HT1080 (cell line): ENCODE measurements at regions not wholly inside any gene's neighbourhood (a gene's known extent, or its start where the extent isn't known, plus 50 kb on each side); places are given as distances from the start of the nearest gene placed in this dataset.

Experiments used
- DNase-seq: peaks from one replicate; pipeline ENCODE4 v3.0.0-alpha.2; 2015; ENCODE audit warnings: low read depth

DNA sequence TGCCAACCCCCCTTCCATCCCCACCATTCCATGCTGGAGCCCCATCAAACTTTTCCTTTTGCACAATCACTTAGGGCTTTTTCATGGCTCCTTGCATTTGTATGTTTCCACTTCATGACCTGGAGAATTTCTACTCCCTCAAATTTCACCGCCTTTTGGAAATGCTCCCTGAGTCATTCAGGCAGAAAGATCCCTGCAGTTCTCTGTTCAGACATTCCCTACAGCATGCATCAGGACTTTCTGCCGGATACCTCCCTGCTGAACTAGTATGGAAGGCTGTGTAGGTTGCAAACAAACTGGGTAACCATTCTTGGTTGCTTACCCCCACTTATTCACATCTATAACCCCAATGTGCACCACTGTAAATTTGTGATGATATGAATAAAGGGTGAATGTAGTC, 389.6 kb upstream of the CELF4 start:
- DNase-seq, result no peak

DNA sequence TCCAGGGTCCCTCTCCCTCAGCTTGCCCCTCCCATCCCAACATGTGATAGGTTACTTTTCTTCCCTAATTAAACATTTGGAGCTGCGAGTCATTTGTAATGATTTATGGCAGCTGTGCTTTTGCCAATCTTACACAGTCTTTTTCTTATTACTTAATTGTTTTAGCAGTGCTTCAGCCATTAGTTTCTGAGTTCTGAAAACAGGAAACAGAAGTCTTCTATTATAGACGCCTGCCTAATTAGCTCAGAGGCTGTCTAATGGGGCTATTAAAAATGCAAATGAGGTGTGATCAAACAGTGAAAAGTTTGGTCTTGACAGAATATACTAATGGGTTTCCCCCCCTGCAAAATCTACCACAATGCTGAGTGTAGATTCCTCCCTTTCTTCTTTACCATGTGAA, 388.3 kb upstream of the CELF4 start:
- DNase-seq, result no peak

DNA sequence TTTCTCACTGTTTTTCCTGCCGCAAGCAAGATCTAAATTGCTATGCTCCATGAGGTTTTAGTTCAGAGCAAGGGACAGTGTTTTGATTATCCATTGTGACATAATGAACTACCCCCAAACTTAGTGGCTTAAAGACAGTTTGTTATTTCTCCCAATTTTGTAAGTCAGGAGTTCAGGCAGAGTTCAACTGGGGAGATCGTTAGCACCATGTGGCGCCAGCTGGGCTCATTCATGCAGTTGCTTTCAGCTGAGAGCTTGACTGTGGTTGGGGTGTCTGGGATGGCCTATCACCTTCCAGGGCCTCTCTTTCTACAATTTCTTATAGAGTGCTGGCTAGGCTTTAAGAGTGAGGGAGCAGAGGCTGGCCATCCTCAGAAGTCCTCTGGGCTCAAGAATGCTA, 382.9 kb upstream of the CELF4 start:
- no peak for DNase-seq

DNA sequence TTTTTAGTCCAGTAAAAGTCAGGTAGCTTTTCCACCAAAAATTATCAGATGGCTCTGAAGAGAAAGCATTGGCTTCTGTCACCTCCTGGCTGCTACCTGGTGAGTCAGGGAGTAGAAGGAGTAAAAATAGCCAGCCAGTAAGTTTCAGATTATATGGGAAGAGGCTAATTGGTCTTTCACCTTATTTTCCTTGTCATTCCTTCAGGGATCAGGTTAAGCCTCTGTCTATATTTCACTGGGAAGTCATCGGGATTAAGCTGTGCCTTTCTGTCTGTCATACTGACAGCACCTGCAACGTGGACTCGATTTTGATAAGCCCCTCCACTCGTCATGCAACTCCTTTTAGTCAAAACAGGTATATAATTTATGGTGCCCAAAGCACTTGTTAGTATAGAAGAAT, 380.7 kb upstream of the CELF4 start:
- DNase-seq, result no peak

DNA sequence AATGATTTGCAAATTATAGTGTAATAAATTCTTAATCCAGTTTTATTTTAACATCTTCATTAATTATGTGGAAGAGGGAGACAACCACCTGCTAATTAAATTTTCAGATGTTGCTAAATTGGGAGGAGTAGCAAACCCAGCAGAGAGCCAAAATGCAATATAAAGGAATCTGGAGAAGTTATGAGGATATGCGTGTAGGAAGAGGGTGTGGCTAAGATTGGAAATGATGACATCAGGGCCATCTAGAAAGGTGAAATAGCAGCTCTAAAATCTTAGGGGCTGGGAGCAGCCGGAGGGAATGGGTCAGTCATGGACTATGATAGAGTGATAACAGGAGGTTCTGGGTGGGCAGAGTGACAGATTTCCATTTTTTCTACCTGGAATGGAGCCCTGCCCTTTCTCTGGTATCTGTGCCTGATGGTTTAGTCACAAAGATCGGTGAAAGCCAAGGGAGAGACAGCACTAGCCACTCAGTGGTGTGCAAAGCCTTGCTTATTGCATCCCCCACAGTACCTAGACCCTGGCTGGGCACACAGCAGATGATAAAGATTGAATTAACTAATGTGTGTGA, 379.2 kb upstream of the CELF4 start:
- DNase-seq, result no peak

DNA sequence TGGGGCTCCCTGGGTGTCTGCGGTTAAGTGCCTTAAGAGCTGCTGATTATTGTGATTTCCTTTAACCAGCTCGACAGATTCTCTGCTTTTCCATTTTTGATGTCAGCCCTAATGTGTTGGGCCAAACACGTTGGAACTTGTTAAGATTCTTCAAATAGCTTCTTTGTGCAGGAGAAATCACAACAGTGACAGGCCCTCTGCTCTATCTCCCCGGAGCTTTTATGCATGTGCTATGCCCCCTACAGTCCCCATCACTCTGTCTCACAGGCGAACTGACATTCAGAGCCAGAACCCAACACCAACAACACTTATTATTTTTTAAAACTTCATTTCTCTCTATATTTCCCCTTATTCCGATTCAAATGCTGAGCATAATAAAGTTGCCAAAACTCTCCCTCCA, 371.7 kb upstream of the CELF4 start:
- no peak for DNase-seq

DNA sequence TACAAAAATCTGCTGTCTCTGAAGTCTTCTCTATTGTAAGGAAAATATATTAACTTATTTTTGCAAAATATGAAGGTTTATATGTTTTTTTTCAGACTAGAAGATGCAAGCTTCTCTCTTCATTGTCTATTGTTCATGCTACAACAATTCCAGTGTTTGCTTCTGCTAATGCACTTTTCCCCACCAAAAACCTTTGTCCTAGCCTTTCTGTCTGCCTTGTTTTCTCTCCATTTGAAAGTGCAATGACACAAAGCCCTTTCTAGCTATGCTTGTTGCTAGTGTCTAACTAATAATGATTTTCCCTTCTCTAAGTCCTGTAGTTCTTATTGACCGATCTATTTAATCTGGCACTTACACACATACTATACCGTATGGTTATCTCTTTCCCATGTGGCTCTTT, 369.5 kb upstream of the CELF4 start:
- DNase-seq, result no peak

DNA sequence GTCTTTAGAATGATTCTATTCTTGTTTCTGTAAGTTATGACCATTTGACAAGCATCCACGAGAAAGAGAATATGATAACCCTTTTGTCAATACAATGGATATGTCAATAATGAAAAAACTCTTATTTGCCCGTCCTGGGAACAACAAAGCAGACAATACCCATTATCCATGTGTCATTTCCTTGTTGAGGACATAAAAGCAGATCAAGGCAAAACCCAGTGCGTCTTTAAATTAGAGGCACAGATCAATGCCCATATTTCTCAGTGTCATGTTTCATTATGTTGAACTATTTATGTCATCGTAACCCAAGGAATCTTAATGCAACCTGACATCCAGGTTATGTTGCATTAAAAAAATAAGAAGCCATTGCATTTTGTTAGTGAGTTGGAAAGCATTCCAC, 365.0 kb upstream of the CELF4 start:
- no peak for DNase-seq

DNA sequence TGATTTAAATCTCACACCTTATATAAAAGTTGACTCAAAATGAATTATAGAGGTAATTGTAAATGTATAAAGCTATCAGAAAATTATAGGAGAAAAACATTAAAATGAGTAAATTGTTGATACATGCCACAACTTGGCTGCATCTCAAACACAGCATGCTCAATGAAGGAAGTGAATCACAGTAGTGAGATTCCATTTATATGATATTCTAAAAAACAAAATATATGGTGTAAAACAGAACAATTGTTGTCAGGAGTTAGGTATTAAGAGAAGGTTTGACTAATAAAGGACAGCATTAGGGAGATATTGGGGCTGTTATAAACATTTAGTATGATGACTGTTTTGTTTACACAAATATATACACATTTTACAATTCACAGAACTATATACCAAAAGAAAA, 356.6 kb upstream of the CELF4 start:
- no peak for DNase-seq

DNA sequence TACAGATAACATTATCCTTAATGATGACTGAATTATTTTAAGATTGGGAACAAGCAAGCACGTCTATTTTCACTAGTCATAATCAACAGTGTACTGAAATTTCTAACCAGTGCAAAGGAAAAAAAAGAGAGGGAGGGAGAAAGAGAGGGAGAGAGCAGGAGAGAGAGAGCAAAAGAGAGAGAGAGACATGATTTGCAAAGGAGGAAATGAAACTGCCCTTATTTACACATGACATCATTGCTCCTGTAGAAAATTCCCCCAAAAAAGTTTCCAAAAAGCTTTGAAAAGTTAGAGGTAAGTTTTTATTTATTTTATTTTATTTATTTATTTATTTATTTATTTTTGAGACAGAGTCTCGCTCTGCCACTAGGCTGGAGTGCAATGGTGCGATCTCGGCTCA, 355.3 kb upstream of the CELF4 start:
- DNase-seq, result no peak

DNA sequence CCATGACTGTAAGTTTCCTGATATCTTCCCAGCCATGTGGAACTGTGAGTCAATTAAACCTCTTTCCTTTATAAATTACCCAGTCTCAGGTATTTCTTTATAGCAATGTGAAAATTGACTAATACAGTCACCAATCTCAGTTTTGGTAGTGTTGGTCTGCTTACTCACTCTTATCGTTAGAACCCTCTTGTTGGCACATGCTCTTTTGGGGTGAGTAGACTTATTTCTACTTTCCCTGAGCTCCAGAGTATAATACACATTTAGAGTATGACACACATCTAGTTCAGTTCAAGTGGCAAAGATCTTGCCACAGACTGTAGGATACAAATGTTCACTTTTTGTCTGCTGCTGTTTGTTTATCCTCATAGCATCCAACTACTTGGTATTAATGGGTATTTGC, 347.5 kb upstream of the CELF4 start:
- no peak for DNase-seq

DNA sequence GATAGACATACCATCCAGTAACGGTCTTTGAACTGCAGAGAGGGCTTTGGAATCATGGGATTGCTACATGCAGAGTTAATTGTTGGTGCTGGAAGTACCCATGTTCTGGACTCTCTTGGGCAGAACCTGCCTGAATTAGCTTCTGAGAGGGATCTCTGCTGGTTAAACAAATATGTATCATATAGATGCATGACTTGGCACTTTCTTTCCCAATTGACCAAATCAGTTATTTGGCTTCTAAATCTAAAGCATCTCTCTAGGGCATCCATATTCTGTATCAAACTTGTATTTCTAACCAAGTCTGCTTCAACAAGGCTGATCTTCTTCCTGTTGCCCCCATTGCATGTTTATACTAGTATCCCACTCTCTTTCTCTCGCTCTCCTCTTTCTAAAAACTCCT, 336.7 kb upstream of the CELF4 start:
- DNase-seq, result no peak

DNA sequence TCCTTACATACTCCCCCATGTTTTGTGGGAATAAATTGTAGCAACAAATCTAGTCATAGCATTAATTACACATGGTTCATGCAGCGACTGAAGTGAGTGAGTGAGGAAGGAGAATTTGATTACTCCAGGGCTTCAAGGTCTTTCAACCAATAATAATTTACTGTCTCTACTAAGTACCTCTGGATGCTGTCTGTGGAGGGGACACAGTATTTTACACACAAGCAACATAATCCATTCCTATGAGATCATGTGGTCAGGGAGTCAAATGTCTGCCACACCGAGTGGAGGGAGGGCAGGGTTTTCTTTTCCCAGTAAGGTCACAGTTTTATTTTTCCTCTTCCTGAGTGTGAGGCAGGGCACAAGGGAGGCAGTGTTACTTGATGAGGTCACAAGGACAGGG, 334.7 kb upstream of the CELF4 start:
- no peak for DNase-seq

DNA sequence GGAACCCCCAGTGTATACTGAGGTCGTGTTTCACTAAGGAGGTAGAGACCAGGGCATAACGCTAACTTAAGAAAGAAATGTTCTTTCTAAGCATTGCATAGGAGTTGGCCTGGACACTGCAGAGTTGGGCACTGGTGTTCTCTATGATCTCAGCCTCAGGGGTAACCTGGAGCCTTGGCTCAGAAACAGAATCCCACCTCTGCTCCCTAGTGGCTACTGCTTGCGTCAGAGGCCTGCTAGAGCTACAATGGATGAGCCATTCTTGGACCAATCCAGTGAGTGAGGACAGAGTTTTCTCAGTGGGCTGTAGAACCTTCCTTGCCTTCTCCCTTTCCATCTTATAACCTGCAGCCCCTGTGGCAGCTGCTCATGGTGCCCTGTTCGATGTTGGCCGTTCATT, 324.4 kb upstream of the CELF4 start:
- DNase-seq, result no peak

DNA sequence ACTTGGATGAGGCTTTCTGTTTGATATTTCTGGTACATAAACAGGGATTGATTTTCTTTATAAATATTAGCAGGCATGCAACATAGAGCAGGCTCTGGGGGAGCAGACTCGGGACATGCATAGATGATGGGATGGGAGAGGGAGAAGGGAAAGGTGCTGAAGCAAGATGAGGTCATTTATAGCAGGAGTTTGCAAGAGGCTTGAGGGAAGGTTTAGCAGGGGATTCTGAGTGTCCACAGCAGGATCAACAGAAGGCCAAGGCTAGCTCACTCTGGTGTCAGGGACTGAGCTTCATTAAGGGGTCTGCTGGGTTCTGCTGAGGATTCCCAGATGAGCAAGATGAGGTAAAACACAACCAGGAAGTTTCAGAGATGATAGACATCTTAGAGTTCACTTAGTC, 309.1 kb upstream of the CELF4 start:
- no peak for DNase-seq

DNA sequence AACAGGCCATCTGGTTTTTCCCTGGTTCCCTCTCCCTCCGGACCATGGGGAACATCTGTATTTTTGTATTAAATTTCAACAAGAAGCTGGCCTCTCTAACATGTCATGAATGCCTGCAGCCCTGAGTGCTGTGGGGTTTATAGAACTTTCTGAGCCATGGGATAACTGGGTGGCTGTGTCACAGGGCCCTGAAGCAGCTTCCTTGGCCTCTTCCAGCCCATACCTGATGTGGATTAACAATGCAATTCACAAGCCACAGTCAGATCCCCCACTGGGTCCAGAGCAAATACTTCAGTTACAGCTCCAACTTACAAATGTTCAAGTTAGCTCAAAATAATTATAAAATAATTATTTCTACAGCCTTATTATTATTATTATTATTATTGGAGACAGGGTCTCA, 307.8 kb upstream of the CELF4 start:
- no peak for DNase-seq

DNA sequence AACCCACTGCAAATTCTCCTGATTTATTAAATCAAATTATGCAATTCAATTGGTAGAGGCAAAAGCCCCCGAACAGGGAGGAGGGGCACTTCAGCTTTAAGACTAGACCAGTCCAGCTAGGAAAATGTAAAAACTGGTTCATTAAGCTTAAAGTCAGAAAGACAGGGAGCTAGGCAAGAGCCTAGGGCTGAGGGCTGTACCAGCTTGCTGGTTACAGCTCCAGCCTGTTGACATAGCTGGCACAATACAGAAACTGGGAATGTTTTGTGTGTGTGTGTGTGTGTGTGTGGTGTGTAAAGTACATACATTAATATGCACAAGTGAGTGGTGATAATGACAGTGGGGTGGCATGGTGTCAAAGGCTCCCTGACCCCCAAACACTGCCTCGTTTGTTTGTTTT, 307.0 kb upstream of the CELF4 start:
- no peak for DNase-seq

DNA sequence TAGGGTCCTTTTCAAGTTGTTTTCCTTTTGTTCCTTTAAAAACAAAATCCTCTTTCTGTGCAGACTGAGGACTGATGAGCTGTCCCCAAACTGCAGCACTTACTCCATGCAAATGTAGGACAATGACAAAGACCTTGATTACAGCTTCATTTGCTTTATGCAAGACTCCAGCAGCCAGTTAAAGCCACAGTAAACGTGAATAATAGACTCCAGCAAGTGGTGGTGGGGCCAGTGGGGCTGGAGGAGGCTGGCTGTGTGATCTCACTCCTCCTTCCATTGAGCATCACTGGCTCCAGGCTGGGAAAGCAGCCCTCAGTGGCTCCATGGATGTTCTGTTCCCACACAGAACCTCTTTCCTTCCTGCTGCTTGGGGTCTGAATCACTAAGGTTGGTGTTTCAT, 306.0 kb upstream of the CELF4 start:
- no peak for DNase-seq

DNA sequence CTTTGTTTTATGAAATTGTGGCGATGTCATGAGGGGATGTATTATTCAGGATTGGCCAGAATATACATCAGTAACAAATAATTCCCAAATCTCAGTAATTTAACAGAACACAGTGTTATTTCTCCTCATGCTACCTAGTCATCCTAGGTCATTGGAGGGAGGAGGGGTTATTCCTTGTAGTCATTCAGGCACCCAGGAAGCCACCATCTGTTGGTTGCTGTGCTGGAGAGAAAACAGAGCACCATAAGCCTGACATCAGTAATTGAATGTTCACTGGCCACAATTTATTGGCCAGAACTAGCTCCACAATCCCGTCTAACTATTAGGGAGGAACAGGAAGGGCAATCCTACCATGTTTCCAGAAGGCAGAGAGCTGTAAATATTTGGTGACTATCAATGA, 303.5 kb upstream of the CELF4 start:
- DNase-seq, result no peak

DNA sequence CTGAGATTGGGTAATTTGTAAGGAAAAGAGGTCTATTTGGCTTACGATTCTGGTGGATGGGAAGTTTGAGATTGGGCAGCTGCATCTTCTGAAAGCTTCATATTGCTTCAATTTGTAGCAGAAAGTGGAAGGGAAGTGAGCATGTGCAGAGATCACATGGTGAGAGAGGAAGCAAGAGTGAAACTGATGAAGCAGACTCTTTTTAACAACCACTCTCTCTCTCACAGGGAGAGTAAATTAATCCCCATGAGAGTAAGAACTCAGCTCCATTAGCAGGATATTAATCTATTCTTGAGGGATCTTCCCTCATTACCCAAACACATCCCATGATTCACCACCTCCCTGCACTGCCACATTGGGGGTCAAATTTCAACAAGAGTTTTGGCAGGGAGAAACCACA, 298.5 kb upstream of the CELF4 start:
- DNase-seq, result no peak

DNA sequence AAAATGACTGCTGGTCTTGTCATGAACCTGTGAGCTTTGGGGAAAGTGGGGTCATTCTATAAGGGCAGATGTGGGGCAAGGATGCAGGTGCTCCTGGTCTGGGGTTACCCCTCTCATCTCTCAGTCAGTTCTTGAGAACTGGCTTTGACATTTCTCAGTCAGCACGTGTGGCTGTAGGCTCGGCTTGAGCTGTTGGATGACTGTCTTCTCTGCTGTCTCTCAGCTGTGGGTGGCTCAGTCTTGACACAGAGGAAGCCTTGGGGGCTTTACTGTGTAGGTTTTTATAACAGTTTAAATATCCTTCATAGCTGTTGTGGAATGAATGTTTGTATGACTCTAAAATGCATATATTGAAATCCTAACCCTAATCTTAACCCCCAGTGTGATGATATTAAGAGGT, 296.4 kb upstream of the CELF4 start:
- no peak for DNase-seq

DNA sequence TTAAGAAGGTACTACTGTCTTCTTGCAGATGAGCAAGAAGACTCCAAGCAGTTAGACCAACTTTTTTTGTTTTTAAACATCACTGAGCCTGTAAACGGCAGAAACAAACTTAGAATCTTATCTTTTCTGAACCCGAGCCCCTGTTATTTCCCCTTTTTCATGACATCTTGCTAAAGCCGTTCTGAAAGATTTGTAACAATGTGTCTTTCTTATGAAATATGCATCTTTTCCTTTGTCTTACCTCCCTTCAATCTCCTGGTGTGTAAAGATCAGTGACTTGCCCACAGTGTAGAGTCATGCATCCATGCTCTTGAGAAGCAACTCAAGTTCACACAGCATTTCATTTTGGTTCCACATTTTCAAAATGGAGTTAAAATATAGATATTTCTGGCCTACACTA, 288.8 kb upstream of the CELF4 start:
- no peak for DNase-seq

DNA sequence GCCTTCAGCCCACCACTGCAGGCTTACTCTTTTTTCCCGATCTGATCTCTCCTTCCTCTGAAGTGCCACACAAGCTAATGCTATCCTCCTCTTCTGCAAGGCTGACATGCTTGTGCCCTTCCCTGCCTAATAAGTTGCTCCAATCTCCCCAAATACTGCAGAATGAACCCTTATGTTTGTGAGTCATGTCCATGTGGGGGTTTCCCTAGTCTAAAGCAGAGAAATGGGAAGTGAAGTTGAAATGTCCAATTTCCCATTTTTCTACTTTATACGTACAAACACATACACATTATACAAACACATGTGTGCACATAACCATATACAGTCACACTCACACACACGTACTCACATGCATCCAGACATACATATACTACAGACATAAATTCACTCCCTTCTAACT, 288.1 kb upstream of the CELF4 start:
- no peak for DNase-seq

DNA sequence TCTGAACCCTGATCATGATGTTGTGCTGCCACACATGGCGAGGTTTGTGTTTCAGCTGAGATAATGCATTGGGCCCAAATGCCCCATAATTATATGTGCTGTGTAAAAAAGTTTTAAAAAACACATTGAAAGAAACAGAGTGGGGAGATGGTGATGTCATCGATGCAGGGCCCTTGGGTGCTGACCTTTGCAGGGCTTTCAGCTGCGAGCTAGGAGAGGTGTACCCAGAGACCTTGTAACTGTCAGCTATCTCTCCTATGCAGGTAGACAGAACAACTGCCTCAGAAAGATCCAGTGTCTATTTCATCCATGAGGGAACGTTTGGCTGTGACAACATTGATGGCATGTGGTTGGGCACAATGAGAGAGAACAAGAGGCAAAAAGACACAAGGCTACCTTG, 286.9 kb upstream of the CELF4 start:
- no peak for DNase-seq

DNA sequence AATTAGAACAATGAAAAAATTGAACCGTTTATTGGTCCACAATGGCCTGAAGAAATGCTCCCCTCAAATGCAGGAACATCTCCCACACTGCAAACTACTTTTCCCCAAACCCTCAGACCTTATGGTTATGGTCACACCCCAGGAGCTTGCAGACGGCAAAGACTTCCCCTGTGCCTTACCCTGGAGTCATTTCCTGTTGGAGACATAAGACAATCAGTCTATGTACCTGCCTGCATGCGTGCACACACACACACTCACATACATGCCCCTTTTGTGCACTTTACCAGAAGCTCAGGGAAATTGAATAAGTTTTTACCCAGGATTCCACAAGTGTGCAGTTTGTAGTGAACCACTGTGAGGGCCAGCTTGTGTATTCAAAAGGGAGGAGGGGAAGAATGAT, 281.9 kb upstream of the CELF4 start:
- DNase-seq, result no peak
